ENCODE measurements at regions not wholly inside any gene's neighbourhood (a gene's known extent, or its start where the extent isn't known, plus 50 kb on each side); places are given as distances from the start of the nearest gene placed in this dataset.

GRCh38 chr10:110376767-110377160 lies 72.0 kb upstream of the SMNDC1 start:
- intact Hi-C loops (cut with DNase I): no loop called here
- no peak for DNase-seq
- no peak for ATAC-seq
- no peaks in the 10 kb centered on the region for H3K36me3 ChIP-seq
- no peaks in the 10 kb centered on the region for H3K27me3 ChIP-seq
- H3K4me1 ChIP-seq: peaks cover 9% of the 10 kb centered on the region
- H3K9me3 ChIP-seq: no peaks in the 10 kb centered on the region
- TF ChIP-seq, protein P1, sequence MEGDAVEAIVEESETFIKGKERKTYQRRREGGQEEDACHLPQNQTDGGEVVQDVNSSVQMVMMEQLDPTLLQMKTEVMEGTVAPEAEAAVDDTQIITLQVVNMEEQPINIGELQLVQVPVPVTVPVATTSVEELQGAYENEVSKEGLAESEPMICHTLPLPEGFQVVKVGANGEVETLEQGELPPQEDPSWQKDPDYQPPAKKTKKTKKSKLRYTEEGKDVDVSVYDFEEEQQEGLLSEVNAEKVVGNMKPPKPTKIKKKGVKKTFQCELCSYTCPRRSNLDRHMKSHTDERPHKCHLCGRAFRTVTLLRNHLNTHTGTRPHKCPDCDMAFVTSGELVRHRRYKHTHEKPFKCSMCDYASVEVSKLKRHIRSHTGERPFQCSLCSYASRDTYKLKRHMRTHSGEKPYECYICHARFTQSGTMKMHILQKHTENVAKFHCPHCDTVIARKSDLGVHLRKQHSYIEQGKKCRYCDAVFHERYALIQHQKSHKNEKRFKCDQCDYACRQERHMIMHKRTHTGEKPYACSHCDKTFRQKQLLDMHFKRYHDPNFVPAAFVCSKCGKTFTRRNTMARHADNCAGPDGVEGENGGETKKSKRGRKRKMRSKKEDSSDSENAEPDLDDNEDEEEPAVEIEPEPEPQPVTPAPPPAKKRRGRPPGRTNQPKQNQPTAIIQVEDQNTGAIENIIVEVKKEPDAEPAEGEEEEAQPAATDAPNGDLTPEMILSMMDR (IDR thresholded peaks at IDR 0.05): no peak
- H3K4me3 ChIP-seq: no peak overlapping the region
- peak overlapping the region; percentile 58 for H3K27ac ChIP-seq

- H3K9me3 ChIP-seq: no peaks in the 10 kb centered on the region
- H3K4me3 ChIP-seq: no peak overlapping the region
- intact Hi-C loops (cut with DNase I): no loop called here
- no peak overlapping the region for H3K27ac ChIP-seq
- no peaks in the 10 kb centered on the region for H3K36me3 ChIP-seq
- no peaks in the 10 kb centered on the region for H3K27me3 ChIP-seq
- TF ChIP-seq, protein P1 (IDR thresholded peaks at IDR 0.05): no peak
- ATAC-seq (no peak), DNase-seq (no peak)
- peaks cover 9% of the 10 kb centered on the region for H3K4me1 ChIP-seq
Observed at GRCh38 chr10:110378006-110378405, 73.3 kb upstream of the SMNDC1 start.

DNA sequence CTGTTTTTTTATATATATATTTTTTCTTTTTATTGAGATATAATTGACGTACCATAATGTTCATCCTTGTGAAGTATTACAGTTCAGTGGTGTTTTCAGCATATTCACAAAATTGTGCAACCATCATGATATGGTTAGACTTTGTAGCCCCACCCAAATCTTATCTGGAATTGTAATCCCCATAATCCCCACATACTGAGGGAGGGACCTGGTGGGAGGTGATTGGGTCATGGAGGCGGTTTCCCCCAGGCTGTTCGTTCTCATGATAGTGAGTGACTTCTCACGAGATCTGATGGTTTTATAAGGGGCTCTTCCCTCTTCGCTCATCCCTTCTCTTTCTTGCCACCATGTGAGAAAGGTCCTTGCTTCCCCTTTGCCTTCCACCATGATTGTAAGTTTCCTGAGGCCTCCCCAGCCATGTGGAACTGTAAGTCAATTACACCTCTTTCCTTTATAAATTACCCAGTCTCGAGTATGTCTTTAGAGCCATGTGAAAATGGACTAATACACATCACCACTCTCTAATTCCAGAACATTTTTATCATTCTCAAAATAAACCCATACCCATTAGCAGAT lies 73.9 kb upstream of the SMNDC1 start:
- no peak for DNase-seq
- peaks cover 9% of the 10 kb centered on the region for H3K4me1 ChIP-seq
- H3K4me3 ChIP-seq: no peak overlapping the region
- TF ChIP-seq, protein P1 (IDR thresholded peaks at IDR 0.05): no peak
- H3K27me3 ChIP-seq: no peaks in the 10 kb centered on the region
- no peaks in the 10 kb centered on the region for H3K36me3 ChIP-seq
- H3K9me3 ChIP-seq: no peaks in the 10 kb centered on the region
- ATAC-seq: no peak
- no peak overlapping the region for H3K27ac ChIP-seq
- intact Hi-C loops (cut with DNase I): no loop called here

GRCh38 chr10:110379831-110380230 lies 75.1 kb upstream of the SMNDC1 start:
- no peak for ATAC-seq
- Histone ChIP-seq H3K9me3 (no peaks in the 10 kb centered on the region), H3K27me3 (no peaks in the 10 kb centered on the region), H3K4me3 (no peak overlapping the region), H3K36me3 (no peaks in the 10 kb centered on the region), H3K4me1 (peaks cover 9% of the 10 kb centered on the region), H3K27ac (no peak overlapping the region)
- TF ChIP-seq, protein P1 (IDR thresholded peaks at IDR 0.05): no peak
- no peak for DNase-seq
- intact Hi-C loops (cut with DNase I): no loop called here

DNA sequence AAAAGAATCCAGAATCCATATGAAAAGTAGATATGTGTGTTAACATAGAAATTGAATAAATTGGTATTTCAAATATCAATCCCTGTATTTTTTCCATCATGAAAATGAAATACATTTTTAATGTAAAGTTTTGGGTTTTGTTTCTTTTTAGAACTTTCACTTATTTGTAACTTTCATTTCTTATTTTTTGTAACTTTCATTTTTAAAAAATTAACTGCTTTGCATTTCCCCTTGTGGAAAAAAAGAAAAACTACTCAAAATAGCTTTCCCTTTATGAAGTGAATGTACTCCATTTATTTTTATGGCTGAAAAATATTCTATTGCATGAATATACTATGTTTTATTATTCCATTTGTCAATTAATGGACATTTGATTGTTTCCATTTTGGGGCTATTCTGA lies 75.6 kb upstream of the SMNDC1 start:
- DNase-seq: no peak
- H3K36me3 ChIP-seq: no peaks in the 10 kb centered on the region
- H3K9me3 ChIP-seq: no peaks in the 10 kb centered on the region
- peaks cover 9% of the 10 kb centered on the region for H3K4me1 ChIP-seq
- H3K27me3 ChIP-seq: no peaks in the 10 kb centered on the region
- intact Hi-C loops (cut with DNase I): no loop called here
- no peak overlapping the region for H3K4me3 ChIP-seq
- ATAC-seq: no peak
- no peak overlapping the region for H3K27ac ChIP-seq
- TF ChIP-seq, protein P1 (IDR thresholded peaks at IDR 0.05): no peak

DNA sequence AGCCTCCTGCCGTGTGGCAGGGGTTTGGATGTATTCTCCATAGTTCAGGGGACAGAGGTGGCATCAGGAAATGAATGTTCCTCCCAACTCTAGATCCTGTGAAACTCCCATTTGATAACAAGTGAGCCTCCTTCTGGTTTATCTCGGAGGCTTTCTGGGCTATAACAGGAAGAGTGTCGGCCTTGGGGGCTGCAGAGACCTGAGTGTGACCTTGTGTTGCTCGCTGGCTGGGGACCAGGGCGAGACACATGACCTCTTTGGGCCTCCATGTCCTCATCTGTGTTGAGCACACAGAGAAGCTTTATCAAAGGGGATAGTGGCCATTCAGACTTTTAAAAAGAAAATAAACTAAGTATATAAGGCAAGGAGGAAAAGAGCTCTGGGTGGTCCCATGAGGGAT lies 78.0 kb upstream of the SMNDC1 start:
- Histone ChIP-seq H3K27ac (no peak overlapping the region), H3K4me1 (no peaks in the 10 kb centered on the region), H3K9me3 (no peaks in the 10 kb centered on the region), H3K27me3 (no peaks in the 10 kb centered on the region), H3K4me3 (no peak overlapping the region), H3K36me3 (no peaks in the 10 kb centered on the region)
- TF ChIP-seq, protein P1 (IDR thresholded peaks at IDR 0.05): no peak
- DNase-seq (no peak), ATAC-seq (no peak)
- intact Hi-C loops (cut with DNase I): no loop called here
